ENCODE measurements at regions not wholly inside any gene's neighbourhood (a gene's known extent, or its start where the extent isn't known, plus 50 kb on each side); places are given as distances from the start of the nearest gene placed in this dataset.
"Not testable (repeated sequence)": the region's sequence is repeated elsewhere in the genome, so short reads cannot be mapped to it uniquely, and the experiment has no call there.

DNA sequence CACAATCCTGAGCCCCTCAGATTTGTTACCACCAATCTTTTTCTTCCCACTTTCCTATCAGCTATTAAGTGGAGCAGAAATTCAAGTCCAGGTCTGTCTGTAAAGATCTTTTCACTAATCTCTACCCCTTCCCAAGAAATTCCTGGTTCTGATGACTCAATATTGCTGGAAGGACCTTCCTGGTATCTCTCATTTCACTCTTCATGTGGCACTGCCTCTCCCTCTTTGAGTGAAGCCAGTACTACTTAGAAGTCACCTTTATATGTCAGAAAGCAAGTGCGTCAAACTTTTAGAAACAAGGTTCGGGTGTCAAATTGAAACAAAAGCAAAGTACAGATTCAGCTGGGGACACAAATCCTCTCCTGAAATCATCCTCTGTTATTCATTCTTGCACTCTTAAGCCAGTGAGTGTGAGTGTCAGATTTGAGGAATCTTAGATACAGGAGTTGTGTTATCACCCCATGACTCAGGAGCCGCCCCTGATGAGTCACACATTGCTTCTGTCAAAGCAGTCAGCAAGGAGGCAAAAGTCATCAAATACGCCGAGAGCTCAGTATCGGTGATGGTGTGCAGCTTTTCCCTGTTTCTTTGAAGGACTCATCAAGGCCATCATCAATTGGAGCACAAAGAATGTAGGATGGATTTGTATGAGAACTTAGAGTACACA, 313.0 kb downstream of the CETN3 start:
- in situ Hi-C loops (cut with MboI; ENCODE audit: low pct_unique_long_range_greater_than_20kb, low sequenced_read_pairs): no loop called here
- no peak for DNase-seq

DNA sequence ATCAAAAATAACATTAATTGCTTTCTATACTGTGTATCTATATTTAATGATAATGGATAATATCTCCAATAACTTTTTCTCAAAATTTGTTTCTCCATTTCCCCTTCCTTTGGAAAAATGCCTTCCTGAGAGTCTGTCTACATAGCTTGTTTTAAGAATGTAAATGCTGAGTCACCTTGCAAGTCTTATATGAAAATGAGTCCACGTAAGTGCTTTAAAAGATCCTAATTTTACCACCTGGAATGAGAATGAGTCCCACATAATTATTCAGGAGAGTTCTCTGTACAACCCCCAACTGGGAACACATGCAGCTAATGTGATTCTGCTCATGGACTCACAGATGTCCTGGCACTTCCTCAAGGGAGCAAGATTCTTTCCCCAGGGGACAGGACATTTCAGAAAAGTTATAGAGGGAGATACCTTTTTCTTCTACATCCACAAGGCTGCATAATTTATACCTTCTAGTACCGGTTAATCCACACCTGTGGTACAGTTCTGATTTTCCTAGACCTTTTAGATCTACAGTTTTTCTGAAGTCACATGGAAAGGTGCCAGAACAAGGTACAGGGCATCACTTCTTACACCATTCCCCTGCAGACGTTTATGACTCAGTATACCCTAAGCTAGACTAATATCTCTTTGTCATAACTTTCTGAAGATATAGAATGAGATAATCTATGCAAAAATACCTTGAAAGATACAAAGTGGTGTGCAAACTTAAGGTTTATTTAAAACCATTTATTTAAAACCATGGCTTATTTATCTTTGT, 314.1 kb downstream of the CETN3 start:
- in situ Hi-C loops (cut with MboI; ENCODE audit: low pct_unique_long_range_greater_than_20kb, low sequenced_read_pairs): no loop called here

DNA sequence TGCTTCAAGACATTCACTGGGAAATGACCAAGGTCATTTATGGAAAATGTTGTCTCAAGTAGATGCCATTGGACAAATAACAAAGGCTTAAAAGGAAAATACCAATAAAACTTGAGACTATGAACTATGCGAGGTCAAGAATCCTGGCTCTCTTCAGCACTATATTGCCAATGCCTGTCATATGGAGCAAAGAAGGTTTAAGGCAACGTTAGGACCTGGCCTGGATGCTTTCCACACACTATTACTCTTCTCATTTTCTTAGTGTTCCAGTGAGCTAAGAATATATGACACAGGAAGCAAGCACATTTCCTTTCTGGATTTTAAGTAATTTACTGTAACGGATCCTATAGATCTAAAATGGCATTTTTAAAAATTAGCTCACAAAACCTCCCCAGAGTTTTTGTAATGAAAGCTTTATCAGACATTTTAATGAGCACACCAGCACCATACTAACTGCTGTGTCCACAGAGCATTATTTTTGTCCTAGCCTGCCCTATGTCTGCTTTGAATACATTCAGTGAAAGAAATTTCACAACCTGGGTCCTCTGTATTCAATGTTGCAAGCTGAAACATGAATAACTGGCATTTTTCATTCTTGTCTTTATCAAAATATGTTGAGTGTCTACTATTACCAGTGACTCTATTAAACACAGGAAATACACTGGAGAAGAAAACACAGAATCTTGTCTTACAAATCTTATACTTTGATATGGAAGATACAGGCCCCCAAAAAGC, 315.6 kb downstream of the CETN3 start:
- no peak for DNase-seq

More for the DNA sequence above, 314.1 kb downstream of the CETN3 start:
- no peak for DNase-seq

DNA sequence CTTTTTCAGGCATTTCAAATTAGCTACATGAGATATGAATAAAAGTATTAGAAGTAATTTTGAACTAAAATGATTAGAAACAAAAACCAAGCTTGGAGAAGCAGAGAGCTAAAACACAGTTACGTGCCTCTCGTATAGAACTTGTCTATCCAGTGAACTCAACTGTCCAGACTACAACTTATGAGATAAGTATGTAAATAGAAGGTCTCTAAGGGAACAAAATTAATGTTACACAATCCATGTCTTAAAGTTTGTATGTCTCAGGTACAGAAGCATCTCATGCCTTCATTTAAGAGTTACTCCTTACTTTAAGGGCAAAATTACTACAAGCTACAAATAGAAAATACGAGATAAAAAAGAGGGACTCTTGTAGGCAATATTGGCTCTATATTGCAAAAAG, 316.8 kb downstream of the CETN3 start:
- no peak for DNase-seq
- in situ Hi-C loops (cut with MboI; ENCODE audit: low pct_unique_long_range_greater_than_20kb, low sequenced_read_pairs): no loop called here

More for the DNA sequence above, 315.6 kb downstream of the CETN3 start:
- in situ Hi-C loops (cut with MboI; ENCODE audit: low pct_unique_long_range_greater_than_20kb, low sequenced_read_pairs): no loop called here

DNA sequence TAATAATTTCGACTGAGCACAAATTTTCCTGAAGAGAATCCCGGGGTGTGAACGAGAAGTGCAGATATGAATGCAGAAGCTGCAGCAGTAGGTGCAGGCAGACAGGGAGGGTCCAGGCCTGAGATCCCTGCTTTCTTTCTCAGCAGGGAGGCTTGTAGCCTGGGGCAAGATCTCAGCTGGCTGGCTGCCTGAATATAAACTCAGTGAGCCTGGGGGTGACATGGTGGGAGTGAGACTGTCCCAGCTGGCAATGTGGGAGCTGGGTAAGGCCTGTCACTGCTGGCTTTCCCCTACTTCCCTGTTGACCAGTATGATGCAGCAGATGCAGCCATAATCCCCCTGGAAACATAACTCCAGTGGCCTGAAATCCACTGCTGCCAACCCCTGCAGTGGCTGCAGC, 325.2 kb downstream of the CETN3 start:
- no peak for DNase-seq

DNA sequence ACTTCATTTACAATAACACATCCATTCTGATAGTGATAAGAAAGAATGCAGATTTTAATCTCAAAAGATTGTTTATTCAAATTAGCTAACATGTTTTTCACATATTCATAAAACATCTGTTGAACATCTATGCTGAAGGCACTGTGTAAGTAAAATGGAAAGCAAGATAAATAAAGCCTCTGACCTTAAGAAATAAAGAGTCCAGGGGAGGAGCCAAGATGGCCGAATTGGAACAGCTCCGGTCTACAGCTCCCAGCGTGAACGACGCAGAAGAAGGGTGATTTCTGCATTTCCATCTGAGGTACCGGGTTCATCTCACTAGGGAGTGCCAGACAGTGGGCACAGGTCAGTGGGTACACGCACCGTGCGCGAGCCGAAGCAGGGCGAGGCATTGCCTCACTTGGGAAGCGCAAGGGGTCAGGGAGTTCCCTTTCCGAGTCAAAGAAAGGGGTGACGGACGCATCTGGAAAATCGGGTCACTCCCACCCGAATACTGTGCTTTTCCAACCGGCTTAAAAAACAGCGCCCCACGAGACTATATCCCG, 336.5 kb downstream of the CETN3 start:
- in situ Hi-C loops (cut with MboI; ENCODE audit: low pct_unique_long_range_greater_than_20kb, low sequenced_read_pairs); DNase-seq: not testable (repeated sequence)

More for the DNA sequence above, 325.2 kb downstream of the CETN3 start:
- in situ Hi-C loops (cut with MboI; ENCODE audit: low pct_unique_long_range_greater_than_20kb, low sequenced_read_pairs): no loop called here

DNA sequence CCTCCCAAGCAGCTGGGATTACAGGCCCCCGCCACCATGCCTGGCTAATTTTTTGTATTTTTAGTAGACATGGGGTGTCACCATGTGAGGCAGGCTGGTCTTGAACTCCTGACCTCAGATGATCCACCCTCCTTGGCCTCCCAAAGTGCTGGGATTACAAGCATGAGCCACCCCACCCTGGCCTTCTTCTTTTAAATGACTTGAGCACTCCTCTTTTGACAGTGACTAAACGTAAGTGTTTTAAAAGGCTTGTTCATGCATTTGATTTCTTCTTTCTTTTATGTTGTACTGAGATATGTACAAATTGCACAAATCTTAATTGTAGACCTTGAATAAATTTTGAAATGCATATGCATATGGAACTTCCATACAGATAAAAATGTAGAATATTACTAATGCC, 337.9 kb downstream of the CETN3 start:
- in situ Hi-C loops (cut with MboI; ENCODE audit: low pct_unique_long_range_greater_than_20kb, low sequenced_read_pairs): no loop called here
- DNase-seq: no peak

DNA sequence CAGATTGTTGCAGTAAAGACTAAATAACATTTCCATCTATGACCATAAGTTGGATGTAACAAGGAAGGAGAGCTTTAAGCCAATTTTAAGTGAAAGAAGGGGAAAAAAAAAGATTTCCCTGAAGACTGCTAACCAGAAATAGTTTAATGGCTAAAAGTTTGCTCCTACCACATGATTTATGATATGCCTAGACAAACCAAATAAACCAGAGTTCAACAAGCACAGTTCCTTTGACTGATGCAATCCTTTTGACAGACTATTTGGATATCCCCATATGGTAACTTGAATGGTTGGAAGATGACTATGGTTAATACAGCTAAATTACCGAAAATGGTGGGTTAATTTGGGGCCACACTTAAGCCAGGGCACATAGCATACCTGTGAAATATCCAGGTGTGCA, 338.5 kb downstream of the CETN3 start:
- no peak for DNase-seq
- in situ Hi-C loops (cut with MboI; ENCODE audit: low pct_unique_long_range_greater_than_20kb, low sequenced_read_pairs): no loop called here

DNA sequence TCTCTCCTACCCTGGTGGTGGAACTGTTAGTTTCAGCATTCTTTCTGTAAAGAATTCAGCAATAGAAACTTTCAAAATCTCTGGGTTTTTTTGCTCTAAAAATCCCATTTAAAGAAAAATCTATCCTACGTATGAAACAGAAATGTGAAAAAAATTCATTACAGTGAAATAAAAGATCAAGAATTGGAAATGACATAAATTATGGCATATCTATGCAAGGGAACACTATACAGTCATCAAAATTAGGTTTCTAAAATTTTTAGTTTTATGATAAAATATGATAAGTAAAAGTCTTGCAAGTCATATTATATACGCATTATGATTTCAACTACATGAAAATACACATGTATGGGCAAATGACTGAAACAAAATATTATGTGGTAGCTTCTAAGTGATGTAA, 342.6 kb downstream of the CETN3 start:
- no peak for DNase-seq
- in situ Hi-C loops (cut with MboI; ENCODE audit: low pct_unique_long_range_greater_than_20kb, low sequenced_read_pairs): no loop called here

DNA sequence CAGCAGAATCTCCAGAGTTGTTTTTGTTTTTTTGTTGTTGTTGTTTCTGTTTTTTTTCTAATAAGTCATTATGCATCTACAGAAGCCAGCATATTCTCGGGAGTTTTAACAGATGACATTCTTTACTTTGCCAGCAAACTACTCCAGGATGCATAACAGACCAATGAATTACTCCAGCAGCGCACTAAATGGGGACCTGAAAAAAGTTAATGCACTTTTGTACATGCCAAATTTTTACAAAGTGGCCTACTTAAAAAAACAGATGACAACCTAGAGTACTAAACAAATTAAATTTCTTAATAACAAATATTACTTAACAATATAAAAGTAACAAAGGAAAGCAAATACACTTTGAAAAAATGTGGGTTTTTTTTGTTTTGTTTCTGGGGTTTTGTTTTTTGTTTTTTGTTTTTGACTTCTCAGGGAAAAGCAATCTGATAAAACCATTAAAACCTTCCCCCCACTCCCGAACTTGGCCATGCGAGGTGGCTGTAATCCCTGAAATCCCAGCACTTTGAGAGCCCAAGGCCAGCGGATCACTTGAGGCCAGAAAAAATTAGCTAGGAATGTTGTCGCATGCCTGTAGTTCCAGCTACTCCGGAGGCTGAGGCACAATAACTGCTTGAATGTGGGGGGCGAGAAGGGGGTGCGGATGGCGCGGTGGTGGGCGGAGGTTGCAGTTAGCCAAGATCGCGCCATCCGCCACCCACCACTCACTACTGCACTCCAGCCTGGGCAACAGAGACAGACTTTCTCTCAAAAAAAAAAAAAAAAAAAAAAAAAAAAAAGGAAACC, 352.4 kb downstream of the CETN3 start:
- no peak for DNase-seq
- in situ Hi-C loops (cut with MboI; ENCODE audit: low pct_unique_long_range_greater_than_20kb, low sequenced_read_pairs): no loop called here

DNA sequence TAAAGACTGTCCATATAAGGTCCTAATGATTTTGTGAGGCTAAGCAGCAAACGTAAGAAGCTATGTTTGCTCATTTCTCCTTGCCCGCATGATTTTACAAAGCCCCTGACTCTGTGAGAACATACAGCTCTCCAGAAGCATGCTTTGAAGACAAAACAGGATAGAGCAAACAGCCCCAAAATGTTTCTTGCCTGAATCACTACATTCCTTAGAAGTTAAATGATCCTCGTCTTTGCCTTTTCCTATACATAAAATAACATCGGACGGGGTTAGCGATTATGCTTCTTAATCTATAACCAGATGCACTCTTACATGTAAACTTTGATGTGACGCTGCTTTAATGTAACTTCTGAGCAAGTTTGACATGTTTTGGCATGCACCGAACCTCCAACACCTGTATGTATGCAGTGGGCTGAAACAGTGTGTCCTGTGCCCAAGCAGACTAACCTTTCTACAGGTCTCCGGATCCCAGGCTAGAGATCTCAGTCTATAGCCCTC, 353.7 kb downstream of the CETN3 start:
- no peak for DNase-seq
- in situ Hi-C loops (cut with MboI; ENCODE audit: low pct_unique_long_range_greater_than_20kb, low sequenced_read_pairs): no loop called here

DNA sequence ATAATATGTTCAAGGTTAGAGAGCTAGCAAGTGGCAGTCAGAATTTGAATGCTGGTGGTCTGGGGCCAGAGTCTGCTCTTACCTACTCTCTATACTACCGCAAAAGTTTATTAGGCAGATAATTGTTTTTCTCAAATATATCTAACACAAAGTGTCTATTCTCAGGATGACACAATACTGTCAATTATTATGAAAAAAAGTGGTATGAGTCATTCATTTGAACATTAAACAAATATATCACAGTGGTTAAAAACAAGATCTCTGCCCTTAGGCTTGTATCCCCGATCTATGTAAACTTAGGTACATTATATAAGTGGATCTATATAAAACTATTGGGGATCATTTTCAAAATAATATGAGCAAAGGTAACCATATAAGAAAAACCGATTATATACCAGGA, 354.9 kb downstream of the CETN3 start:
- no peak for DNase-seq
- in situ Hi-C loops (cut with MboI; ENCODE audit: low pct_unique_long_range_greater_than_20kb, low sequenced_read_pairs): no loop called here

DNA sequence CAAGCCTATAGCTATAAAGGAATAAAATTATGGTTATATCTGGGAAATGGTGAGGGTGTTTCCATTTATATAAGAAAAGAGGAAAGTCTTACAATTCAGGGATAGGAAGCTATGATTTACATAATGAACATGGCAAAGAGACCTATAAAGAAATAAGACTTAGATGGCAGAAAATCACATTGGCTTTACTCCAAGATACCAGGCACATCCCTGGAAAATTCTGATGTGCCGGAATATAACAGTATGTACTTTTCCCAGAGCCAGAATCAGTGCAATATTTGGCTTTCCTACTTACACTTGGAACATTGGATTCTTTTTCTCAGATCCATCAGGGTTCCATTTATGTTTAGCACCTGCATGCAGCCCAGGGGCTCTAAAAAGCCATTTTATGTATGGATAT, 357.8 kb downstream of the CETN3 start:
- in situ Hi-C loops (cut with MboI; ENCODE audit: low pct_unique_long_range_greater_than_20kb, low sequenced_read_pairs): no loop called here
- no peak for DNase-seq

DNA sequence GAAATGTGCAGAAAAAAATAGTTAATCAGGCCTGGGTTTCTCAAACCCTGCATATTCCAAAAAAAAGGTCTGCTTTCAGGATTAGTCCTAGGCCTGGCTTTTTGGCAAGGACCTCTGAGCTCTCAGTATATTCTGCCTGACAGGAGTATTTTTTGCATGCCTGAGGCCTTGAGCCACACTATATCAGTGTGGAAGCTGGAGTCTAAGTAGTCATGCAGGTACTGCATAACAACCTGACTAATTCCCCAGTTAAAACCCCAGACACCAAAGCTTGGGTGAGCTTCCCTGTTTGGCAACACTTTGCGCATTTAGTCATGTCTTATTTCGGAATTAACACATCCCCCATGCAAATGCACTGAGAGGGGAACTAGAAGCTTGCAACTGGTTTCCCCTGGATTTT, 359.5 kb downstream of the CETN3 start:
- DNase-seq: no peak
- in situ Hi-C loops (cut with MboI; ENCODE audit: low pct_unique_long_range_greater_than_20kb, low sequenced_read_pairs): no loop called here

DNA sequence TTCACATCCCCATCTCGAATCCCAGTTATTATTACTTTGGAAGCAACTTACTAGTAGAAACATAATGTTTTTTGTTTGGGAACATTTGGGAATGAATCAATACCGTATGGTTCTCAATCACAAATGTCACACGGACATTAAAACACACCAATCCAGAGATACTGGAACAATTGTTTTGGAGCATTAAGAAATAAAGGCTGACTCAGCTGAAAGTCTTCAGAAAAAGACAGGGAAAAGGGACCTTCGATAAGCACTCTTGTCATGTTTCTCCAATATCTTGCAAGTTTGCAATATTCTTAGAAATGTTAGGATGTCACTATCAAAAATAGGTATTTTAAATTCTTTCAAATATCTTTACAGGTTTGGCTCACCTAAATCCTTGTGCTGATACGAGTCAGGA, 362.4 kb downstream of the CETN3 start:
- in situ Hi-C loops (cut with MboI; ENCODE audit: low pct_unique_long_range_greater_than_20kb, low sequenced_read_pairs): no loop called here
- no peak for DNase-seq

DNA sequence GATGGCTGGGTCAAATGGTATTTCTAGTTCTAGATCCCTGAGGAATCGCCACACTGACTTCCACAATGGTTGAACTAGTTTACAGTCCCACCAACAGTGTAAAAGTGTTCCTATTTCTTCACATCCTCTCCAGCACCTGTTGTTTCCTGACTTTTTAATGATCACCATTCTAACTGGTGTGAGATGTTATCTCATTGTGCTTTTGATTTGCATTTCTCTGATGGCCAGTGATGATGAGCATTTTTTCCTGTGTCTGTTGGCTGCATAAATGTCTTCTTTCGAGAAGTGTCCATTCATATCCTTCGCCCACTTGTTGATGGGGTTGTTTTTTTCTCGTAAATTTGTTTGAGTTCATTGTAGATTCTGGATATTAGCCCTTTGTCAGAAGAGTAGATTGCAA, 369.5 kb downstream of the CETN3 start:
- DNase-seq; in situ Hi-C loops (cut with MboI; ENCODE audit: low pct_unique_long_range_greater_than_20kb, low sequenced_read_pairs): not testable (repeated sequence)

DNA sequence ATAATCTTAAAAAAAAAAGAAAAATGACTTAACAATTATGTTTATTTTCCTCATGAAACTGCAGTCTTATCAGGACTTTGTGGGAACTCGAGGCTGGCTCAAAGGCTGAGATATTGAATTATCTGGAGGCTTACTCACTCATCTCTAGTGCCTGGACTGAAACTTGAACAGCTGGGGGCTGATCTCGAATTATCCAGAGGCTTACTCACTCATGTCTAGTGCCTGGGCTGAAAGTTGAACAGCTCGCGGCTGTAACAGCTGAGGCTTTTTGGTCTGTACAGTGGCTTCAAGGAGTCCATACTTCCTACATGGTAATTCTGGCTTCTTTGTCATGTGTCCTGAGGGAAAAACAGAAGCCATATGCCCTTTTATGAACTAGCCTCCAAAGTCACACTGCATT, 371.9 kb downstream of the CETN3 start:
- in situ Hi-C loops (cut with MboI; ENCODE audit: low pct_unique_long_range_greater_than_20kb, low sequenced_read_pairs): no loop called here
- DNase-seq: no peak

DNA sequence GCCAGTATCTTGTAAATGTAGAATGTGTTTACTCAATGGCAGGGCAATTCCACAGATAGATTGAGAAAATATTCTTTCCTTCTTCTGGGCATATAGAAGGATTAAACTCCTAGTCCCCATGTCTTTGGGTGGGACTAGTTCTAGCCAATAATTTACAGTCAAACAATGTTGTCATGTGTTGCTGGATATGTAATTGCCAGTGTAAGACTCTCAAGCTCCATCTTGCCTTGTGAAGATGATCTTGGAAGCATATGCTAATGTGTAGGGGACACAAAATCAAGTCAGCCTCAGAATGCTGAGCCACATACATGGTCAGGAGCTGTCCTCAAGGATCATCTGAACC, 386.9 kb downstream of the CETN3 start:
- DNase-seq: no peak
- in situ Hi-C loops (cut with MboI; ENCODE audit: low pct_unique_long_range_greater_than_20kb, low sequenced_read_pairs): no loop called here

DNA sequence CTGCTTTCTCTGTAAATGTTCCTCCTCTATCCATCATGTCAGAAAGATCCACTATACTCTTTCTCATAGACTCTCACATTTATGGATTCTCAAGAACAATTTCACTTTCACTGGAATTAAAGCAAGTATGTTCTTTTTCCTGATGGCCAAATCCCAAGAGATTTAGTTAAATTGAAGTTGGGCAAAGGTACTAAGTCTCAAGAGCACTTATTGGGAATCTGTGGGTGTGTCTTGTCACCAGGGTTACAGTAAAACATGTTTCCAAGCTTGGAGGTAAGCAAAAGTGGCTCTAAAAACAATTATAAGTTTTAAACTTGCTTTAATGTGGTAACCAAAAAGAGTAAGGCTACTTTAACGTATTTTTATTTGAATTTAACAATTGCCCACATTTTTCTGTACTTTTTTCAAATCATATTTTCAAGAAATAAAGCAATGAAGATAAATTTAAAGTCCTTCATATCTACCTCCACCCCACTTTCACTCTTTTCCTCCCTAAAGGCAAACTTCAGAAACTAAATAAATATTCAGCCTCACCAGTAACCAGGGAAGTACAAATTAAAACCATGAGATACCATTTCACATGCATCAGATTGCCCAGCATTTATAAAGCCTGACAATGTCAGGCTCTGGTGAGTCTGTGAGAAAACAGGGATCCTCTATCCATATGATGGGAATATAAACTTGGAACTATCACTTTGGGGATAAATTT, 387.4 kb downstream of the CETN3 start:
- in situ Hi-C loops (cut with MboI; ENCODE audit: low pct_unique_long_range_greater_than_20kb, low sequenced_read_pairs): no loop called here
- no peak for DNase-seq
